ENCODE measurements at regions not wholly inside any gene's neighbourhood (a gene's known extent, or its start where the extent isn't known, plus 50 kb on each side); places are given as distances from the start of the nearest gene placed in this dataset.
"Not testable (repeated sequence)": the region's sequence is repeated elsewhere in the genome, so short reads cannot be mapped to it uniquely, and the experiment has no call there.

- H3K36me3 Mint-ChIP-seq (ENCODE audit: low read depth) = no peaks in the 10 kb centered on the region
- H3K4me1 Mint-ChIP-seq = no peaks in the 10 kb centered on the region
- intact Hi-C loops (cut with micrococcal nuclease) = no loop called here
- no peak overlapping the region for H3K4me3 Mint-ChIP-seq
- DNase-seq = no peak
- no peak overlapping the region for H3K27ac Mint-ChIP-seq
- H3K9me3 Mint-ChIP-seq = no peaks in the 10 kb centered on the region
- no peaks in the 10 kb centered on the region for H3K27me3 Mint-ChIP-seq
These were observed 108.3 kb downstream of the DSEL start for GRCh38 chr18:67408240-67408639.

GRCh38 chr18:67406714-67407113, 109.8 kb downstream of the DSEL start:
- H3K4me1 Mint-ChIP-seq = no peaks in the 10 kb centered on the region
- H3K27me3 Mint-ChIP-seq = no peaks in the 10 kb centered on the region
- no peak overlapping the region for H3K4me3 Mint-ChIP-seq

GRCh38 chr18:67402543-67402942, 114.0 kb downstream of the DSEL start:
- Mint-ChIP-seq H3K4me1 (no peaks in the 10 kb centered on the region), H3K9me3 (no peaks in the 10 kb centered on the region), H3K4me3 (no peak overlapping the region), H3K27me3 (peaks cover 2% of the 10 kb centered on the region), H3K27ac (no peak overlapping the region), H3K36me3 (ENCODE audit: low read depth) (no peaks in the 10 kb centered on the region)
- intact Hi-C loops (cut with micrococcal nuclease) = no loop called here
- DNase-seq = no peak

More at GRCh38 chr18:67406714-67407113, 109.8 kb downstream of the DSEL start:
- Mint-ChIP-seq H3K9me3 (no peaks in the 10 kb centered on the region), H3K36me3 (ENCODE audit: low read depth) (no peaks in the 10 kb centered on the region), H3K27ac (no peak overlapping the region)
- no peak for DNase-seq
- intact Hi-C loops (cut with micrococcal nuclease) = no loop called here

DNA sequence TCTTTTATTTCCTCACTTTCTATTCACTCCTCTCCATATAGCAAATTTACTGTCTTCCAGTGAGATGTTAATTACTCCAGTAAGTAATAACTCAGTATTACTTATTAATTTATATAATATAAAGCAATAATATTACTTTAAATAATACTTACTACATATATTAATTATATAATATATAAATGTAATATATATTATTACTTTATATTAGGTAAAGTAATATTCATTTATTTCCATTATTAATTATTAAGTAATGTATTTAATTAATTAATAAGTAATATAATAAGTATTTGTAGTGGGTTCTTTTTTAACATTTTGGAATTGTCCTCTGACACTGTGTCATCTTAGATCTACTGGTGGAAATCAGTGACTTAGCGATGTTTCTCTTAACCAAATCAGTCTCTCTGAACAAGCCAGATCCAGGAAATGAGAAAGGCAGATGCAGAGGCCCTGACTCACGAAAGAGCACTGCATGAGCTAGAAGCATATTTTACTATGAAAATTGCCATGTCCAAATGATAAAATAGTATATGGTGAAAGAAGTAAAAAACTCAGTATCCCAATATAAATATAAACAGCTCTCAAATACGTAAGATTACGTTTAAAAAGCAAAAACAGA, 115.9 kb downstream of the DSEL start:
- no peaks in the 10 kb centered on the region for H3K36me3 Mint-ChIP-seq (ENCODE audit: low read depth)
- H3K27ac Mint-ChIP-seq = no peak overlapping the region
- no peaks in the 10 kb centered on the region for H3K4me1 Mint-ChIP-seq
- H3K9me3 Mint-ChIP-seq = peaks cover 4% of the 10 kb centered on the region
- H3K27me3 Mint-ChIP-seq = peaks cover 2% of the 10 kb centered on the region
- DNase-seq = no peak
- intact Hi-C loops (cut with micrococcal nuclease) = no loop called here
- H3K4me3 Mint-ChIP-seq = no peak overlapping the region

DNA sequence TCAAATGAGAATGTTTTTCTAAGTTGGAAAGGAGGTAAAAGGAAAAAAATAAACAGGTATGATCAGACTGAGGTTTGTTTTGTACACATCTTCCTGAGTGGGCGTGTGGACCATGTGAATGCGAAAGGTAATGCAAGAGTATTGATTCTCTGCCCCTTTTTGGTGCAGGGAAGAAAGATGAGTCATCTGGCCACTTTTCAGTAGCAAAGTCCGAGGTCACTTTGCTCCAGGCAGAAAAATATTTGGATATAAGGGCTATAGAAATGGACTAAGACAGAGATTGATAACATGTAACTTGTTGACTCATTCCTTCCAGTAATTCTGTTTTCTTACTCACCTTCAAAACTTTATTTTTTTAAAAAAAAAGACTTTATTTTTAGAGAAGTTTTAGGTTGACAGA, 130.5 kb downstream of the DSEL start:
- Mint-ChIP-seq H3K27ac (no peak overlapping the region), H3K27me3 (no peaks in the 10 kb centered on the region), H3K4me1 (no peaks in the 10 kb centered on the region), H3K9me3 (no peaks in the 10 kb centered on the region), H3K36me3 (ENCODE audit: low read depth) (no peaks in the 10 kb centered on the region), H3K4me3 (no peak overlapping the region)
- intact Hi-C loops (cut with micrococcal nuclease) = no loop called here
- DNase-seq = no peak

- Mint-ChIP-seq H3K9me3 (no peaks in the 10 kb centered on the region), H3K27me3 (no peaks in the 10 kb centered on the region), H3K4me3 (no peak overlapping the region), H3K36me3 (ENCODE audit: low read depth) (no peaks in the 10 kb centered on the region), H3K27ac (no peak overlapping the region), H3K4me1 (no peaks in the 10 kb centered on the region)
- DNase-seq = no peak
- intact Hi-C loops (cut with micrococcal nuclease) = no loop called here
These were observed 131.1 kb downstream of the DSEL start for GRCh38 chr18:67385455-67385854.

DNA sequence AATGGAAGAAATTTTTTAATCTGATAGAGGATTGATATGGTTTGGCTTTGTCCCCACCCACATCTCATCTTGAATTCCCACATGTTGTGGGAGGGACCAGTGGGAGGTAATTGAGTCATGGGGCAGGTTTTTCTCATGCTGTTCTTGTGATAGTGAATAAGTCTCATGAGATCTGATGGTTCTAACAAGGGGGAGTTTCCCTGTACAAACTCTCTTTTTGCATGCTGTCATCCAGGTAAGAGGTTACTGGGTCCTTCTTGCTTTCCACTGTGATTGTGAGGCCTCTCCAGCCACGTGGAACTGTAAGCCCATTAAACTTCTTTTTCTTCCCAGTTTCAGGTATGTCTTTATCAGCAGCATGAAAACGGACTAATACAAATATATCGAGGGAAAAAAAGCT, 132.5 kb downstream of the DSEL start:
- H3K36me3 Mint-ChIP-seq (ENCODE audit: low read depth); H3K27ac Mint-ChIP-seq; H3K4me1 Mint-ChIP-seq; H3K4me3 Mint-ChIP-seq; DNase-seq; H3K27me3 Mint-ChIP-seq; H3K9me3 Mint-ChIP-seq; intact Hi-C loops (cut with micrococcal nuclease): not testable (repeated sequence)

DNA sequence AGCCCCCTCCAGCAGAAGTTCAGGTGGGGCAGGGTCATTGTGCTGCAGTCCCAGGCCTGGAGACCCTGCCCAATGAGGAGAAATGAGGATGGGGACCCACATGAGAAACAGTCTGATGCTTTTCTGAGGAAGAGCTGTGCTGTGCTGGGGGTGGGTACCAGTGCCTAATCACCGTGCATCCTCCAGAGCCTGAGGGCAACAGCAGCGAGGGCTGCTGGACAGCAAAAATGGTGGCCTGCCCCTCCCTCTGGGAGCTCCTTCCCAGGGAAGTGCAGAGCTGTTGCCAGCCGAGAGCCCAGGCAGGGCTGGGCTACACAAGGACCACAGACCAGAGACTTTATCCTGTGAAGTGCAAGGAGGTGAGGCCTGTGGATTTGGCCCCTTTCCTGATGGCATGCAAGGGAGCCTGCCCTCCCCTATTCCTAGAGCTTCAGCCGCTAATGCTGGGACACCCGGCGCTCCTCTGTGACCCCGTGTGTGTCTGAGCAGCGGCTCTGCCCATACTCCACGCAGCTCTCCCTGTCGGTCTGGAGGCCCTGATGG, 134.8 kb downstream of the DSEL start:
- intact Hi-C loops (cut with micrococcal nuclease) = no loop called here
- H3K4me1 Mint-ChIP-seq = no peaks in the 10 kb centered on the region
- H3K27ac Mint-ChIP-seq = no peak overlapping the region
- H3K36me3 Mint-ChIP-seq (ENCODE audit: low read depth) = no peaks in the 10 kb centered on the region
- no peak overlapping the region for H3K4me3 Mint-ChIP-seq
- no peaks in the 10 kb centered on the region for H3K9me3 Mint-ChIP-seq
- H3K27me3 Mint-ChIP-seq = no peaks in the 10 kb centered on the region
- DNase-seq = no peak

GRCh38 chr18:67380867-67381266, 135.7 kb downstream of the DSEL start:
- Mint-ChIP-seq H3K36me3 (ENCODE audit: low read depth) (no peaks in the 10 kb centered on the region), H3K27ac (no peak overlapping the region), H3K4me3 (no peak overlapping the region), H3K9me3 (no peaks in the 10 kb centered on the region), H3K4me1 (no peaks in the 10 kb centered on the region), H3K27me3 (no peaks in the 10 kb centered on the region)
- DNase-seq = no peak
- intact Hi-C loops (cut with micrococcal nuclease) = no loop called here

- Mint-ChIP-seq H3K9me3 (no peaks in the 10 kb centered on the region), H3K27ac (no peak overlapping the region), H3K27me3 (no peaks in the 10 kb centered on the region), H3K36me3 (ENCODE audit: low read depth) (no peaks in the 10 kb centered on the region), H3K4me1 (no peaks in the 10 kb centered on the region), H3K4me3 (no peak overlapping the region)
- no peak for DNase-seq
- intact Hi-C loops (cut with micrococcal nuclease) = no loop called here
These were observed 136.5 kb downstream of the DSEL start for GRCh38 chr18:67379981-67380380.

- no peak for DNase-seq
- intact Hi-C loops (cut with micrococcal nuclease) = no loop called here
- Mint-ChIP-seq H3K27me3 (no peaks in the 10 kb centered on the region), H3K4me3 (no peak overlapping the region), H3K36me3 (ENCODE audit: low read depth) (no peaks in the 10 kb centered on the region), H3K4me1 (no peaks in the 10 kb centered on the region), H3K27ac (no peak overlapping the region), H3K9me3 (no peaks in the 10 kb centered on the region)
These were observed 140.1 kb downstream of the DSEL start for GRCh38 chr18:67376372-67376771.

DNA sequence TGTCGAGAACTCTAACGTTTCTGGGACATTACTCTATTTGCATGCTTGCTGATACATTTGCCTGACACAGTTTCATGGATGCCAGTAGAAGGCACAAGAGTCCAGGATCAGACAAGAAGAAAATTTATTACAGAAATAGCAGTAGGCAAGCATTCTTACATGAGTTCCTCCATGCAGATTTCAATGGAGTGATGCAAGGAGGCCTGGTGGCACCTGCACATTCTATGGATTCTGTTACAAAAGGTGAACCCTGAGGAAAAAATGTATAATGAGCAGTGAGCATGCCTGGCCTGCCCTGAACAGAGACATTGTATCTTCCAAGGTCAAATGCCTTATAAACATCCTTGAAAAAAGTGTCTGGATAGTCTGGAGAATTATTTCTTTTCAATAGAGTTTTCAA, 142.9 kb downstream of the DSEL start:
- no peak overlapping the region for H3K27ac Mint-ChIP-seq
- peaks cover under 1% of the 10 kb centered on the region for H3K27me3 Mint-ChIP-seq
- no peaks in the 10 kb centered on the region for H3K36me3 Mint-ChIP-seq (ENCODE audit: low read depth)
- no peaks in the 10 kb centered on the region for H3K9me3 Mint-ChIP-seq
- H3K4me3 Mint-ChIP-seq = no peak overlapping the region
- no peaks in the 10 kb centered on the region for H3K4me1 Mint-ChIP-seq
- intact Hi-C loops (cut with micrococcal nuclease) = no loop called here
- no peak for DNase-seq

- Mint-ChIP-seq H3K4me1 (no peaks in the 10 kb centered on the region), H3K9me3 (no peaks in the 10 kb centered on the region), H3K27ac (no peak overlapping the region), H3K36me3 (ENCODE audit: low read depth) (no peaks in the 10 kb centered on the region), H3K4me3 (no peak overlapping the region), H3K27me3 (peaks cover 2% of the 10 kb centered on the region)
- no peak for DNase-seq
- intact Hi-C loops (cut with micrococcal nuclease) = no loop called here
These were observed 149.0 kb downstream of the DSEL start for GRCh38 chr18:67367540-67367939.

- DNase-seq = no peak
- Mint-ChIP-seq H3K4me3 (no peak overlapping the region), H3K9me3 (no peaks in the 10 kb centered on the region), H3K4me1 (peaks cover 5% of the 10 kb centered on the region), H3K36me3 (ENCODE audit: low read depth) (no peaks in the 10 kb centered on the region), H3K27ac (no peak overlapping the region), H3K27me3 (peaks cover 2% of the 10 kb centered on the region)
- intact Hi-C loops (cut with micrococcal nuclease) = loop anchor here (5.0 kb wide), 1 partner anchor 54 kb away; no protein-coding TSS in a partner anchor
These were observed 152.8 kb downstream of the DSEL start for GRCh38 chr18:67363694-67364093.

GRCh38 chr18:67362906-67363305, 153.6 kb downstream of the DSEL start:
- H3K4me1 Mint-ChIP-seq = peaks cover 5% of the 10 kb centered on the region
- no peaks in the 10 kb centered on the region for H3K36me3 Mint-ChIP-seq (ENCODE audit: low read depth)
- no peak overlapping the region for H3K27ac Mint-ChIP-seq
- no peaks in the 10 kb centered on the region for H3K27me3 Mint-ChIP-seq
- intact Hi-C loops (cut with micrococcal nuclease) = loop anchor here (5.0 kb wide), 1 partner anchor 54 kb away; no protein-coding TSS in a partner anchor
- no peak overlapping the region for H3K4me3 Mint-ChIP-seq
- no peaks in the 10 kb centered on the region for H3K9me3 Mint-ChIP-seq
- DNase-seq = no peak

Data from activated CD4-positive, alpha-beta T cell treated with anti-CD3 and anti-CD28 coated beads, Interleukin-2, amount 10 ng/mL, durations not matched to agents 24 days and 14 days (primary cell).